K562 (cell line): ENCODE measurements at regions not wholly inside any gene's neighbourhood (a gene's known extent, or its start where the extent isn't known, plus 50 kb on each side); places are given as distances from the start of the nearest gene placed in this dataset.

ENCODE experiments used
- ATAC-seq: fragments of 200-7000 bp; cut with Tn5 transposase; 3 replicates; pipeline ENCODE4 v1.9.1; 2020; ENCODE audit warnings: moderate library complexity
- BruUV-seq: library from RNA; stranded (reverse); fragments of 400-500 nt; replicated peaks from 2 replicates; lab custom pipeline; 2021; lab: Mats Ljungman, UMichigan
- CTCF ChIA-PET: fragments of 300-600 bp; formaldehyde crosslinking; extraction: SDS; loops from one replicate; lab custom pipeline; 2021; ENCODE audit warnings: low intra/inter-chr PET ratio; lab: Yijun Ruan, JAX
- POLR2A ChIA-PET: fragments of 300-600, 350-650 bp; sonication (Branson Sonifier 250); formaldehyde crosslinking; extraction: SDS; loops from one replicate; lab custom pipeline; 2021; ENCODE audit warnings: antibody characterized with exemption, inconsistent platforms; lab: Yijun Ruan, JAX
- DNase-seq, 4 experiments: peaks; one replicate each; pipeline versions ENCODE4 v3.0.0 to v3.0.0-alpha.2; 2011 to 2018; ENCODE audit warnings: low spot score in 3 of 4, mixed read lengths in 3 of 4; ENCODE audit errors: extremely low read depth in 1 of 4
- FAIRE-seq: peaks from 2 replicates; lab custom pipeline; 2011; peaks lifted over from hg19 to GRCh38; lab: Jason Lieb, UNC
- H2AFZ ChIP-seq: 2 replicates; pipeline ENCODE4 v1.6.0; 2011; ENCODE audit warnings: low read depth, low read length, control low read depth, inconsistent platforms
- H3K27ac ChIP-seq: fragments of 200-600 bp; 3 replicates; pipeline ENCODE4 v1.8.0; 2011; ENCODE audit warnings: low read depth, mild to moderate bottlenecking, control low read depth, inconsistent platforms, low read length, moderate library complexity, mixed read lengths; ENCODE audit errors: extremely low read depth
- H3K27me3 ChIP-seq, 2 experiments: fragments of 300-600 bp in 1 of 2; 2 replicates in 1 of 2; 3 replicates in 1 of 2; pipeline versions ENCODE4 v1.6.0 to v1.8.0; 2011; ENCODE audit warnings: inconsistent platforms in 2 of 2, low read length in 2 of 2, mild to moderate bottlenecking in 1 of 2, mixed read lengths in 1 of 2, moderate library complexity in 1 of 2; ENCODE audit not compliant: control insufficient read depth in 2 of 2, insufficient read depth in 2 of 2
- H3K36me3 ChIP-seq: fragments of 300-600 bp; 3 replicates; pipeline ENCODE4 v1.8.0; 2011; ENCODE audit warnings: mild to moderate bottlenecking, low read length, inconsistent platforms; ENCODE audit not compliant: control insufficient read depth, insufficient read depth
- H3K4me1 ChIP-seq, 2 experiments: fragments of 200-600 bp in 1 of 2; replicated peaks in 1 of 2; 2 replicates in 1 of 2; 3 replicates in 1 of 2; pipeline versions ENCODE4 v1.5.1 to v1.8.0; 2011; ENCODE audit warnings: inconsistent platforms in 2 of 2, low read length in 2 of 2, mild to moderate bottlenecking in 1 of 2, mixed read lengths in 1 of 2, moderate library complexity in 1 of 2; ENCODE audit not compliant: control insufficient read depth in 2 of 2, insufficient read depth in 2 of 2
- H3K4me2 ChIP-seq: 2 replicates; pipeline ENCODE4 v1.6.1; 2011; ENCODE audit warnings: low read length, control low read depth, inconsistent platforms, mixed read lengths; ENCODE audit not compliant: insufficient read depth
- H3K4me3 ChIP-seq: fragments of 200-600 bp; sonication (generic), shearing (Covaris generic); 2 replicates; pipeline ENCODE4 v1.5.1; 2016; ENCODE audit warnings: control low read depth, inconsistent platforms
- H3K79me2 ChIP-seq: fragments of 200-600 bp; 3 replicates; pipeline ENCODE4 v1.8.0; 2011; ENCODE audit warnings: low read length, inconsistent platforms; ENCODE audit not compliant: control insufficient read depth, insufficient read depth
- H3K9ac ChIP-seq, 2 experiments: 2 replicates each; pipeline versions ENCODE4 v1.6.0 to v1.6.1; 2011; ENCODE audit warnings: low read depth in 2 of 2, low read length in 2 of 2, control low read depth in 1 of 2, inconsistent platforms in 1 of 2, mild to moderate bottlenecking in 1 of 2, mixed read lengths in 1 of 2; ENCODE audit not compliant: insufficient read depth in 1 of 2
- H3K9me1 ChIP-seq: one replicate; pipeline ENCODE4 v1.6.0; 2011; ENCODE audit warnings: inconsistent platforms, mild to moderate bottlenecking, low read length, moderate library complexity; ENCODE audit not compliant: control insufficient read depth, insufficient read depth
- H3K9me3 ChIP-seq: replicated peaks from 2 replicates; pipeline ENCODE4 v1.5.1; 2011; ENCODE audit warnings: low read depth, low read length, inconsistent platforms; ENCODE audit not compliant: control insufficient read depth, insufficient read depth
- H4K20me1 ChIP-seq: replicated peaks from 2 replicates; pipeline ENCODE4 v1.6.1; 2011; ENCODE audit warnings: low read length, inconsistent platforms, mixed read lengths; ENCODE audit not compliant: control insufficient read depth, insufficient read depth
- ARHGAP35 ChIP-seq: fragments of 450-650 bp; IDR thresholded peaks from 2 replicates; pipeline ENCODE4 v1.6.1; 2018; ENCODE audit not compliant: partially characterized antibody
- ARID2 ChIP-seq: fragments of 450-650 bp; IDR thresholded peaks from 2 replicates; pipeline ENCODE4 v1.6.1; 2017; ENCODE audit warnings: antibody characterized with exemption, mild to moderate bottlenecking
- ATF3 ChIP-seq, 2 experiments: fragments of 450-650 bp in 1 of 2; sonication (generic) in 1 of 2; formaldehyde crosslinking in 1 of 2; IDR thresholded peaks in 1 of 2; conservative IDR thresholded peaks in 1 of 2; 2 replicates each; pipeline versions ENCODE4 v1.6.1 to v1.8.1; 2016 to 2023; ENCODE audit warnings: mild to moderate bottlenecking in 2 of 2, moderate library complexity in 2 of 2, inconsistent platforms in 1 of 2, missing genetic modification reagents in 1 of 2
- BRD4 ChIP-seq: fragments of 200-600 bp; sonication (generic); IDR thresholded peaks from 2 replicates; pipeline ENCODE4 v1.6.1; 2017; ENCODE audit warnings: inconsistent platforms
- CCNT2 ChIP-seq: IDR thresholded peaks from 2 replicates; pipeline ENCODE4 v1.6.1; 2011; ENCODE audit warnings: borderline replicate concordance, low read depth, mild to moderate bottlenecking, moderate library complexity, mixed read lengths, low read length; ENCODE audit not compliant: insufficient read length; ENCODE audit errors: extremely low read depth
- ESRRA ChIP-seq: fragments of 450-650 bp; IDR thresholded peaks from 2 replicates; pipeline ENCODE4 v1.6.1; 2014; ENCODE audit warnings: low read depth, mild to moderate bottlenecking, moderate library complexity, borderline replicate concordance
- HDGF ChIP-seq: fragments of 450-650 bp; IDR thresholded peaks from 2 replicates; pipeline ENCODE4 v1.6.1; 2016
- MTF1 ChIP-seq: fragments of 250-450 bp; sonication (Bioruptor Pico); IDR thresholded peaks from 2 replicates; pipeline ENCODE4 v1.9.0; 2021; ENCODE audit warnings: moderate library complexity, mild to moderate bottlenecking, inconsistent platforms, borderline replicate concordance
- MXI1 ChIP-seq: IDR thresholded peaks from 2 replicates; pipeline ENCODE4 v1.6.1; 2011; ENCODE audit warnings: low read depth, mild to moderate bottlenecking, improper control_type of control experiment, low read length
- NFE2L1 ChIP-seq: fragments of 450-650 bp; IDR thresholded peaks from 2 replicates; pipeline ENCODE4 v1.6.1; 2016; ENCODE audit warnings: missing genetic modification characterization, low read depth, mild to moderate bottlenecking, missing compliant biosample characterization, moderate library complexity, borderline replicate concordance
- RAD21 ChIP-seq, 2 experiments: fragments of 250-450 bp in 1 of 2; fragments of 450-650 bp in 1 of 2; sonication (Bioruptor Pico) in 1 of 2; formaldehyde crosslinking in 1 of 2; IDR thresholded peaks in 1 of 2; conservative IDR thresholded peaks in 1 of 2; 2 replicates each; pipeline versions ENCODE4 v1.4.0 to v1.8.0; 2020 to 2022; ENCODE audit warnings: mild to moderate bottlenecking in 2 of 2, moderate library complexity in 1 of 2
- RBM17 ChIP-seq: fragments of 200-400 bp; formaldehyde crosslinking; IDR thresholded peaks from 2 replicates; pipeline ENCODE4 v1.6.1; 2017; ENCODE audit warnings: low read depth, mild to moderate bottlenecking, low read length, borderline replicate concordance
- STAT5A ChIP-seq: IDR thresholded peaks from 2 replicates; pipeline ENCODE4 v1.6.1; 2012; ENCODE audit warnings: low read length, inconsistent platforms, borderline replicate concordance
- ZKSCAN3 ChIP-seq: fragments of 250-450 bp; sonication (Bioruptor Pico); IDR thresholded peaks from 2 replicates; pipeline ENCODE4 v1.4.0; 2020
- ZNF347 ChIP-seq: fragments of 450-650 bp; formaldehyde crosslinking; IDR thresholded peaks from 2 replicates; pipeline ENCODE4 v1.4.0; 2020; ENCODE audit warnings: low read depth, mild to moderate bottlenecking, moderate library complexity
- WGBS: fragments of 100-300 bp; shearing (Covaris generic); methylation state at CpG from one replicate; pipeline ENCODE4 v1.1.6; 2016; ENCODE audit warnings: low coverage, mixed read lengths; ENCODE audit not compliant: insufficient coverage; ENCODE audit errors: missing lambda C conversion rate; 5-methylcytosine and 5-hydroxymethylcytosine counted together
- in situ Hi-C: fragments of 300-500 bp; cut with MboI; formaldehyde crosslinking; loops from 4 replicates; pipeline ENCODE4 v1.15.0; 2018; ENCODE audit warnings: inconsistent platforms, mixed read lengths
- intact Hi-C: fragments of 100-400 bp; cut with micrococcal nuclease; formaldehyde crosslinking; loops from 2 replicates; pipeline ENCODE4 v1.14.2; 2022
- TF ChIP-seq, protein P1 (sequence below), 2 experiments: fragments of 250-450 bp in 1 of 2; fragments of 450-650 bp in 1 of 2; sonication (Bioruptor Pico) in 1 of 2; IDR thresholded peaks; 2 replicates each; pipeline versions ENCODE4 v1.6.1 to v1.8.0; 2016 to 2021; ENCODE audit warnings: mild to moderate bottlenecking in 2 of 2, moderate library complexity in 2 of 2, missing compliant biosample characterization in 1 of 2, missing genetic modification characterization in 1 of 2
- TF ChIP-seq, protein P2 (sequence below): sonication (generic); formaldehyde crosslinking; IDR thresholded peaks from 2 replicates; pipeline ENCODE4 v1.8.0; 2022; ENCODE audit warnings: missing genetic modification reagents, mild to moderate bottlenecking, borderline replicate concordance
- TF ChIP-seq, protein P3 (sequence below): sonication (generic); formaldehyde crosslinking; IDR thresholded peaks from 2 replicates; pipeline ENCODE4 v1.8.0; 2022; ENCODE audit warnings: mild to moderate bottlenecking, low read depth, missing genetic modification reagents

DNA sequence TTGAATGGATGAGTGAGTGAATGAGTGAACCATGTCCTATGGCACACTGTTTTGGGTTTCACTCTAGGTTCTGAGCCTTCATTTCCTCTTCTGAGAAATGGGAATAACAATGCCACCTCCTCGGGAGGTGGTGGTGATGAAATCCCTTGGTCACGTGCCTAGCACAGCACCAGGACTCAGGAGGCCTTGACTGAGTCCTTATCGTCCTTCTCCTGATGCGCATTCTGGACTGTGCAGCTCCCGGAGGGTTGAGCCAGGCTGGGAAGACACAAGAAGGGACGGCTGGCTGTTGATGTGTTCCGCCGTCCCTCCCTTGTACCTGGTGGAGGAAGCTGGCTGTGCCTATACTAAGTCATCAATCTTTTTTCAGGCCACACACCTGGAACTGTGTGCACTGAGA is 437.3 kb downstream of the ZNF521 start (continued):
- TF ChIP-seq, protein P1, sequence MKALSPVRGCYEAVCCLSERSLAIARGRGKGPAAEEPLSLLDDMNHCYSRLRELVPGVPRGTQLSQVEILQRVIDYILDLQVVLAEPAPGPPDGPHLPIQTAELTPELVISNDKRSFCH (CRISPR knock-in tag; IDR thresholded peaks at IDR 0.05): no peak
- TF ChIP-seq, protein P1 (tag; IDR thresholded peaks at IDR 0.05): no peak
- TF ChIP-seq ARID2 (no peak), HDGF (no peak), RBM17 (no peak)
- TF ChIP-seq, protein P2, sequence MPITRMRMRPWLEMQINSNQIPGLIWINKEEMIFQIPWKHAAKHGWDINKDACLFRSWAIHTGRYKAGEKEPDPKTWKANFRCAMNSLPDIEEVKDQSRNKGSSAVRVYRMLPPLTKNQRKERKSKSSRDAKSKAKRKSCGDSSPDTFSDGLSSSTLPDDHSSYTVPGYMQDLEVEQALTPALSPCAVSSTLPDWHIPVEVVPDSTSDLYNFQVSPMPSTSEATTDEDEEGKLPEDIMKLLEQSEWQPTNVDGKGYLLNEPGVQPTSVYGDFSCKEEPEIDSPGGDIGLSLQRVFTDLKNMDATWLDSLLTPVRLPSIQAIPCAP (CRISPR knock-in tag): no peak

DNA sequence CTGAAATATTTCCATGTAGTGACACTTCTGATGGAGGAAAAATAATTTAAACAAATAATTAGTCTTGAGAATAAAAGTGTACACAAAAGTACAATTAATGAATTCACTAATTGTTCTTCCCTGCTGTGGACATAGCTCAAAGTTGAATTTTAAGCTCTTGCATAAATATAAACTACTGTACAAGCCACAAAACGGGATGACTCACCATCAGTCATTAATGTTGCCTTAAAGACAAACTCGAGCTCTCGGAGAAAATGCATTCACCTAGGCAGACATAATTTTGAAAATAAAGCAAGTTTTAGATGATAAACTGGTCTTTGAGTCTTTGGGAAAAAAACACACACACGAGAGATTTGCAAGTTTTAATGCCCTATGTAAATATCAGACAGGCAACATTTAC is 436.4 kb downstream of the ZNF521 start:
- Histone ChIP-seq H3K9ac (no peak overlapping the region), H3K36me3 (no peaks in the 10 kb centered on the region), H3K4me1 (no peaks in the 10 kb centered on the region), H3K9me1 (no peaks in the 10 kb centered on the region), H3K27ac (no peak overlapping the region), H3K79me2 (no peaks in the 10 kb centered on the region), H3K4me2 (no peak overlapping the region), H3K4me3 (no peak overlapping the region), H2AFZ (no peak overlapping the region), H4K20me1 (no peaks in the 10 kb centered on the region), H3K27me3 (no peaks in the 10 kb centered on the region), H3K9me3 (0 out of 2 replicates have a peak, but pooled peaks cover 3% of the 10 kb centered on the region)
- POLR2A ChIA-PET: no interaction called here
- DNase-seq: no peak
- ATAC-seq: no peak
- WGBS: under 1% methylated on average over 4 of the region's 4 CpGs
- CTCF ChIA-PET: no interaction called here
- no TSS peak for BruUV-seq
- intact Hi-C loops (no loop called here), in situ Hi-C loops (no loop called here)
- no peak for FAIRE-seq
- TF ChIP-seq ARHGAP35: no peak
- TF ChIP-seq ATF3 (IDR thresholded peaks at IDR 0.05): no peak
- no peak for TF ChIP-seq ATF3 (CRISPR knock-in tag; conservative IDR thresholded peaks at IDR 0.05)
- no peak for TF ChIP-seq BRD4
- no peak for TF ChIP-seq ZNF347
- TF ChIP-seq, protein P3, sequence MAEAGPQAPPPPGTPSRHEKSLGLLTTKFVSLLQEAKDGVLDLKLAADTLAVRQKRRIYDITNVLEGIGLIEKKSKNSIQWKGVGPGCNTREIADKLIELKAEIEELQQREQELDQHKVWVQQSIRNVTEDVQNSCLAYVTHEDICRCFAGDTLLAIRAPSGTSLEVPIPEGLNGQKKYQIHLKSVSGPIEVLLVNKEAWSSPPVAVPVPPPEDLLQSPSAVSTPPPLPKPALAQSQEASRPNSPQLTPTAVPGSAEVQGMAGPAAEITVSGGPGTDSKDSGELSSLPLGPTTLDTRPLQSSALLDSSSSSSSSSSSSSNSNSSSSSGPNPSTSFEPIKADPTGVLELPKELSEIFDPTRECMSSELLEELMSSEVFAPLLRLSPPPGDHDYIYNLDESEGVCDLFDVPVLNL (CRISPR knock-in tag): no peak
- no peak for TF ChIP-seq ESRRA
- no peak for TF ChIP-seq MTF1 (CRISPR knock-in tag)
- TF ChIP-seq MXI1: no peak
- no peak for TF ChIP-seq NFE2L1 (tag)
- TF ChIP-seq RAD21 (CRISPR knock-in tag; conservative IDR thresholded peaks at IDR 0.05 in 1 of 2, IDR thresholded peaks at IDR 0.05 in 1 of 2): no peak
- TF ChIP-seq CCNT2: no peak
- no peak for TF ChIP-seq STAT5A
- no peak for TF ChIP-seq ZKSCAN3
